ENCODE measurements at regions not wholly inside any gene's neighbourhood (a gene's known extent, or its start where the extent isn't known, plus 50 kb on each side); places are given as distances from the start of the nearest gene placed in this dataset.

DNA sequence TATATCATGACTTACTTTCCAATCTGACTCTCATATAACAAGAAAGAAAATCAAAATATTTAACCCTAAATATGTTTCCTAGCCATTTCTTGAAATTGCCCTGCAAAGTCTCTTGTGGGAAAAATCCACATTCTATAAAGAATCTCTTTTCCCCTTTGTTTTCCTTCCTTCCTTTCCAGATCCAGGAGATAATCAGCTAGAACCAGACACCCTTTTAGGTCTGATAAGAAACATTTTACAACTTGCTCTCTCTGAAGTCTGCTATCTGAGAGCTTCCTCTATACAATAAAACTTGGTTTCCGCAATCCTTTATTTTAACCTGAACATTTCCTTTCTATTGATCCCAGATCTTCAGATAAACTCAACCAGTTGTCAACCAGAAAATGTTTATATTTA lies 100.5 kb upstream of the RNU6-1 start:
- H3K27ac ChIP-seq (ENCODE audit: low read length), result no peak overlapping the region
- no peak overlapping the region for H3K4me3 ChIP-seq (ENCODE audit: low read length)
- H3K4me1 ChIP-seq (ENCODE audit: control insufficient read depth, insufficient read depth, low read length), result no peaks in the 10 kb centered on the region
- Mint-ChIP-seq H3K4me3 (no peak overlapping the region), H3K27ac (no peak overlapping the region), H3K4me1 (no peaks in the 10 kb centered on the region), H3K27me3 (ENCODE audit: low read depth in 2 of 2) (peaks cover 0 to 2% of the 10 kb centered on the region in 2 donors), H3K36me3 (no peaks in the 10 kb centered on the region), H3K9me3 (no peaks in the 10 kb centered on the region)
- no peaks in the 10 kb centered on the region for H3K36me3 ChIP-seq (ENCODE audit: control insufficient read depth, insufficient read depth, low read length)
- TF ChIP-seq, protein P1, sequence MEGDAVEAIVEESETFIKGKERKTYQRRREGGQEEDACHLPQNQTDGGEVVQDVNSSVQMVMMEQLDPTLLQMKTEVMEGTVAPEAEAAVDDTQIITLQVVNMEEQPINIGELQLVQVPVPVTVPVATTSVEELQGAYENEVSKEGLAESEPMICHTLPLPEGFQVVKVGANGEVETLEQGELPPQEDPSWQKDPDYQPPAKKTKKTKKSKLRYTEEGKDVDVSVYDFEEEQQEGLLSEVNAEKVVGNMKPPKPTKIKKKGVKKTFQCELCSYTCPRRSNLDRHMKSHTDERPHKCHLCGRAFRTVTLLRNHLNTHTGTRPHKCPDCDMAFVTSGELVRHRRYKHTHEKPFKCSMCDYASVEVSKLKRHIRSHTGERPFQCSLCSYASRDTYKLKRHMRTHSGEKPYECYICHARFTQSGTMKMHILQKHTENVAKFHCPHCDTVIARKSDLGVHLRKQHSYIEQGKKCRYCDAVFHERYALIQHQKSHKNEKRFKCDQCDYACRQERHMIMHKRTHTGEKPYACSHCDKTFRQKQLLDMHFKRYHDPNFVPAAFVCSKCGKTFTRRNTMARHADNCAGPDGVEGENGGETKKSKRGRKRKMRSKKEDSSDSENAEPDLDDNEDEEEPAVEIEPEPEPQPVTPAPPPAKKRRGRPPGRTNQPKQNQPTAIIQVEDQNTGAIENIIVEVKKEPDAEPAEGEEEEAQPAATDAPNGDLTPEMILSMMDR (IDR thresholded peaks at IDR 0.05), result no peak
- no peaks in the 10 kb centered on the region for H3K9me3 ChIP-seq (ENCODE audit: control insufficient read depth, insufficient read depth, low read length)
- DNase-seq (no peak), ATAC-seq (no peak)
- H3K27me3 ChIP-seq (ENCODE audit: control insufficient read depth, insufficient read depth, low read length), result no peaks in the 10 kb centered on the region
- intact Hi-C loops (cut with micrococcal nuclease), result no loop called here
- 86% methylated on average over 1 of the region's 1 CpG for WGBS (ENCODE audit: insufficient coverage)

DNA sequence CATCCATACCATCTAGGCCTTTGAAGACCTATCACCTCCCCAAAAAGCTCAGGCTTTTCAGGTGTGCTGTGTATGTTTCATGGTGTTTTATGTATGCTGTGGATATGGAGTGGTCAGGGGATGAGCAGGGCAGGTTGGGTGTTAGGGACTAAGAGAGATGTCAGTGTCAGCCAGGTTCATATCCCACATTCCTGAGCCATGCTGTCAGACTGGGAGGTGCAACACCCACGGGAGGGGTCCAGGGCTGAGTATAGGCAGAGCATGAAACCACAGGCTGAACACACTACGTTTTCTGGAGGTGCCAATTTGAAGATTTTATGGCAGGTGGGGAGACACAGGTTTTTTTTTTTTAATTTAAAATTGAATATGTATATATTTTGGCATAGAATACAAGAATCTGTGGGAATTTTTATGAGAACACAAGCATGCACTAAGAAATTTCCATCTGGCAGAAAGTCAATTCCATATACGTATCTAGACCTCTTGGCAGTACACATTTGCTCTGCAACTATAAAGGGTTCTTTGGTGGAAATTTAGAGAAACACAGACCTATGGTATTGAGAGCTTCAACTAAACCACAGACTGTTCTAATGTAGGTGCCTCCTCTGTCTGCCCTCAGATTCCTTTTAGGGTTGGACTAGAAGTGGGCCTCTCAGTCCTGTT lies 101.9 kb upstream of the RNU6-1 start:
- Histone ChIP-seq H3K36me3 (ENCODE audit: control insufficient read depth, insufficient read depth, low read length) (no peaks in the 10 kb centered on the region), H3K27ac (ENCODE audit: low read length) (no peak overlapping the region), H3K27me3 (ENCODE audit: control insufficient read depth, insufficient read depth, low read length) (no peaks in the 10 kb centered on the region), H3K4me3 (ENCODE audit: low read length) (no peak overlapping the region), H3K4me1 (ENCODE audit: control insufficient read depth, insufficient read depth, low read length) (no peaks in the 10 kb centered on the region), H3K9me3 (ENCODE audit: control insufficient read depth, insufficient read depth, low read length) (no peaks in the 10 kb centered on the region)
- H3K27me3 Mint-ChIP-seq (ENCODE audit: low read depth in 2 of 2), result peaks cover 0 to 2% of the 10 kb centered on the region in 2 donors
- intact Hi-C loops (cut with micrococcal nuclease), result no loop called here
- peaks cover 0 to 5% of the 10 kb centered on the region in 2 donors for H3K4me1 Mint-ChIP-seq
- no peaks in the 10 kb centered on the region for H3K9me3 Mint-ChIP-seq
- 79% methylated on average over 2 of the region's 3 CpGs for WGBS (ENCODE audit: insufficient coverage)
- ATAC-seq, result no peak
- no peak for DNase-seq
- TF ChIP-seq, protein P1 (IDR thresholded peaks at IDR 0.05), result no peak
- H3K4me3 Mint-ChIP-seq, result no peak overlapping the region
- H3K27ac Mint-ChIP-seq, result no peak overlapping the region
- no peaks in the 10 kb centered on the region for H3K36me3 Mint-ChIP-seq

DNA sequence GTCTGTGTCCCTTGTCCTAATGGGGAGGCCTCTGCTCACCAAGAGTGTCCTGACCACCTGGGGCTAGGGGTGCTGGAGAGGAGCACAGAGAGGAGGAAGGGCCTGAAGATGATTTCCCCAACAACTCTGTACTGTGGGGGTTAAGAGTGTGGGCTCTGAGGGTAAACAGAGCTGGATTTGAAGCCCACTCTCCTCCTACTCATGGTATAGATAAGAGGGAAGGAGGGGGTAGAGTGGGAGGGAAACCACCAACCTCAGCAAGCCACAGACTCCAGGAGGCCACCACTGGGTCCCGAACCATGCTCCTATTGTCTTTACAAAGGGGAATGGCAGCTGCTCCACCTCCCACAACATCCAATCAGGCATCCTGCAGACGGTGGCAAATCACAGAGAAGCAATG lies 103.6 kb upstream of the RNU6-1 start:
- peaks cover 0 to 2% of the 10 kb centered on the region in 2 donors for H3K27me3 Mint-ChIP-seq (ENCODE audit: low read depth in 2 of 2)
- no peak overlapping the region for H3K4me3 Mint-ChIP-seq
- H3K4me3 ChIP-seq (ENCODE audit: low read length), result no peak overlapping the region
- TF ChIP-seq, protein P1 (IDR thresholded peaks at IDR 0.05), result no peak
- no peak overlapping the region for H3K27ac ChIP-seq (ENCODE audit: low read length)
- DNase-seq, result no peak
- WGBS (ENCODE audit: insufficient coverage), result 83% methylated on average over 2 of the region's 2 CpGs
- peaks cover 0 to 5% of the 10 kb centered on the region in 2 donors for H3K4me1 Mint-ChIP-seq
- H3K27me3 ChIP-seq (ENCODE audit: control insufficient read depth, insufficient read depth, low read length), result no peaks in the 10 kb centered on the region
- no peaks in the 10 kb centered on the region for H3K4me1 ChIP-seq (ENCODE audit: control insufficient read depth, insufficient read depth, low read length)
- no peaks in the 10 kb centered on the region for H3K9me3 Mint-ChIP-seq
- no peaks in the 10 kb centered on the region for H3K36me3 Mint-ChIP-seq
- H3K36me3 ChIP-seq (ENCODE audit: control insufficient read depth, insufficient read depth, low read length), result no peaks in the 10 kb centered on the region
- intact Hi-C loops (cut with micrococcal nuclease), result no loop called here
- H3K27ac Mint-ChIP-seq, result no peak overlapping the region
- ATAC-seq, result no peak
- no peaks in the 10 kb centered on the region for H3K9me3 ChIP-seq (ENCODE audit: control insufficient read depth, insufficient read depth, low read length)
